Gastroesophageal sphincter (tissue), 3 donors: ENCODE measurements at regions not wholly inside any gene's neighbourhood (a gene's known extent, or its start where the extent isn't known, plus 50 kb on each side); places are given as distances from the start of the nearest gene placed in this dataset.

Experiments
- EP300 ChIP-seq: sonication (generic); formaldehyde crosslinking; IDR thresholded peaks from one replicate; pipeline ENCODE4 v1.6.1; 2017; ENCODE audit warnings: antibody characterized with exemption, mild to moderate bottlenecking
- POLR2AphosphoS5 ChIP-seq: sonication (generic); formaldehyde crosslinking; IDR thresholded peaks from one replicate; pipeline ENCODE4 v1.6.1; 2017; ENCODE audit warnings: antibody characterized with exemption
- TF ChIP-seq, protein P1 (sequence below), 4 experiments: fragments of 200-600 bp in 2 of 4; fragments of 450-650 bp in 2 of 4; sonication (generic) in 1 of 4; IDR thresholded peaks; one replicate each; pipeline ENCODE4 v1.5.1; 2017 to 2019; ENCODE audit warnings: antibody characterized with exemption in 4 of 4, mild to moderate bottlenecking in 2 of 4, moderate library complexity in 2 of 4

DNA sequence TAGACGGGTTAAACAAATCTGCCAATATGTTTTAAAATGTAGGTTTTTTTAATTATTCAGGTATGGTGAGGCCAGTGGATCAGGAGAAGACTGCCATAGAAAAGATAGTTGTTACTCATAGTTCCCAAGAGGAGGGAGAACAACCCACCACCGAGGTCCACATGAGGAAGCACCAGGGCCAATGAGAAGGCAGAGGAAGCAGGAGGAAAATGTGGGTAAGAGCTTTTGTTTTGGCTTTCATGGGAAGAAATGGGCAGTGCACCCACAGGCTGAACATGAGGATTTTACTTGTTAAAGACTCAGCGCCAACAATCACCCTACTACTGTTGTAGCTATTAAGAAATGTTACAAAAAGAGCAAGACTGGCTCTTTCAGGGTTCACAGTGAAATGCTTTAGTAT, 191.8 kb upstream of the HNMT start:
- TF ChIP-seq EP300 (no peak), POLR2AphosphoS5 (no peak)
- TF ChIP-seq, protein P1, sequence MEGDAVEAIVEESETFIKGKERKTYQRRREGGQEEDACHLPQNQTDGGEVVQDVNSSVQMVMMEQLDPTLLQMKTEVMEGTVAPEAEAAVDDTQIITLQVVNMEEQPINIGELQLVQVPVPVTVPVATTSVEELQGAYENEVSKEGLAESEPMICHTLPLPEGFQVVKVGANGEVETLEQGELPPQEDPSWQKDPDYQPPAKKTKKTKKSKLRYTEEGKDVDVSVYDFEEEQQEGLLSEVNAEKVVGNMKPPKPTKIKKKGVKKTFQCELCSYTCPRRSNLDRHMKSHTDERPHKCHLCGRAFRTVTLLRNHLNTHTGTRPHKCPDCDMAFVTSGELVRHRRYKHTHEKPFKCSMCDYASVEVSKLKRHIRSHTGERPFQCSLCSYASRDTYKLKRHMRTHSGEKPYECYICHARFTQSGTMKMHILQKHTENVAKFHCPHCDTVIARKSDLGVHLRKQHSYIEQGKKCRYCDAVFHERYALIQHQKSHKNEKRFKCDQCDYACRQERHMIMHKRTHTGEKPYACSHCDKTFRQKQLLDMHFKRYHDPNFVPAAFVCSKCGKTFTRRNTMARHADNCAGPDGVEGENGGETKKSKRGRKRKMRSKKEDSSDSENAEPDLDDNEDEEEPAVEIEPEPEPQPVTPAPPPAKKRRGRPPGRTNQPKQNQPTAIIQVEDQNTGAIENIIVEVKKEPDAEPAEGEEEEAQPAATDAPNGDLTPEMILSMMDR (IDR thresholded peaks at IDR 0.05) = no peak
